HG03521 (cell line): ENCODE measurements at regions not wholly inside any gene's neighbourhood (a gene's known extent, or its start where the extent isn't known, plus 50 kb on each side); places are given as distances from the start of the nearest gene placed in this dataset.

Source experiments
- ATAC-seq: cut with Tn5 transposase; IDR thresholded peaks from one replicate; pipeline ENCODE4 v1.9.1; 2021; ENCODE audit warnings: mild to moderate bottlenecking, moderate library complexity; ENCODE audit not compliant: unreplicated experiment

GRCh38 chr13:91178099-91178498, 169.4 kb upstream of the MIR17HG start:
- ATAC-seq: no peak

GRCh38 chr13:91181892-91182291, 165.6 kb upstream of the MIR17HG start:
- ATAC-seq: no peak

- ATAC-seq: no peak
Measured at GRCh38 chr13:91184244-91184926, 163.1 kb upstream of the MIR17HG start.

GRCh38 chr13:91185294-91185863, 162.1 kb upstream of the MIR17HG start:
- no peak for ATAC-seq

GRCh38 chr13:91187522-91187921, 160.0 kb upstream of the MIR17HG start:
- no peak for ATAC-seq

GRCh38 chr13:91189506-91189905, 158.0 kb upstream of the MIR17HG start:
- no peak for ATAC-seq

- no peak for ATAC-seq
Measured at GRCh38 chr13:91193358-91193757, 154.1 kb upstream of the MIR17HG start.

GRCh38 chr13:91195789-91196188, 151.7 kb upstream of the MIR17HG start:
- no peak for ATAC-seq

GRCh38 chr13:91196958-91197357, 150.5 kb upstream of the MIR17HG start:
- ATAC-seq: no peak

GRCh38 chr13:91199866-91200265, 147.6 kb upstream of the MIR17HG start:
- ATAC-seq: no peak

GRCh38 chr13:91200486-91200885, 147.0 kb upstream of the MIR17HG start:
- ATAC-seq: no peak

GRCh38 chr13:91203430-91203829, 144.1 kb upstream of the MIR17HG start:
- no peak for ATAC-seq

- no peak for ATAC-seq
Measured at GRCh38 chr13:91207261-91207660, 140.2 kb upstream of the MIR17HG start.

GRCh38 chr13:91211510-91211909, 136.0 kb upstream of the MIR17HG start:
- ATAC-seq: no peak

- ATAC-seq: no peak
Measured at GRCh38 chr13:91212231-91212630, 135.3 kb upstream of the MIR17HG start.

- no peak for ATAC-seq
Measured at GRCh38 chr13:91214031-91214430, 133.5 kb upstream of the MIR17HG start.

GRCh38 chr13:91216928-91217700, 130.4 kb upstream of the MIR17HG start:
- ATAC-seq: no peak

- no peak for ATAC-seq
Measured at GRCh38 chr13:91219201-91219600, 128.3 kb upstream of the MIR17HG start.

- no peak for ATAC-seq
Measured at GRCh38 chr13:91220872-91221271, 126.6 kb upstream of the MIR17HG start.

- no peak for ATAC-seq
Measured at GRCh38 chr13:91228108-91228507, 119.4 kb upstream of the MIR17HG start.

- ATAC-seq: no peak
Measured at GRCh38 chr13:91228940-91229339, 118.5 kb upstream of the MIR17HG start.

- no peak for ATAC-seq
Measured at GRCh38 chr13:91232716-91233115, 114.8 kb upstream of the MIR17HG start.
